ENCODE measurements at regions not wholly inside any gene's neighbourhood (a gene's known extent, or its start where the extent isn't known, plus 50 kb on each side); places are given as distances from the start of the nearest gene placed in this dataset.

DNA sequence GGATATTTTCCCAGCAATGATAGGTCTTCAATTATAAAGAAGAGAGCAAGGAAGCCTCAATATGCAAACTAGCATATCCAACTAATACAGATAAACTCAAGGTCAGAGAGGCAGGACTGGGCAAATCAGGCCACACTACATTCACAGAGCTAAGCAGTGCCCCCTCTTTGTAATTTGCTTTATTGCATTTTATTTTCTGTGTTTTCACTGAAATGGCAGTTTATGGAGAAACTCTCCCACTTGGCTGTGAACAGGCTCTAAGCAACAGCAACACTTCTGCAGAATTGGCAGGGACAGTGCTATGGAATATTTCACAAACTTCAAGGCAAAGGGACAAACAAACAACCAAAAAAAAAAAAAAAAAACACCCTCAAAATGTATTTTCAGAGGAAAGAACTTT, 93.4 kb upstream of the SOD1 start:
- no peak for DNase-seq (ENCODE audit: low read depth)

DNA sequence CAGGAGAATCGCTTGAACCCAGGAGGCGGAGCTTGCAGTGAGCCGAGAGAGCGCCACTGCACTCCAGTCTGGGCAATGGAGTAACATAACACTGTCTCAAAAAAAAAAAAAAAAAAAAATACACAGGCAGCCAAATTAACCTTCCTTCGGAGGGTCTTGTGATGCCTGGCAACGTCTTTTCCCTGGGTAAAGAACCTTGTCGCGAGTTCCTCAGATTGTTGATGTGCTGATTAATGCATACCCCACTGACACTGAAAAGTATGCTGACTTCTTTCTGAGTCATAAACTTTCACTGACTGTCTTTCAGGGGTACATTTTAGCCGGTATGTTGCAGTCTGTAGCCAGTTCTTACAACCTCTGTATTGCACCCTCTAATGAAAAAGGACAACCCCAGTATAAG, 95.1 kb upstream of the SOD1 start:
- no peak for DNase-seq (ENCODE audit: low read depth)

DNA sequence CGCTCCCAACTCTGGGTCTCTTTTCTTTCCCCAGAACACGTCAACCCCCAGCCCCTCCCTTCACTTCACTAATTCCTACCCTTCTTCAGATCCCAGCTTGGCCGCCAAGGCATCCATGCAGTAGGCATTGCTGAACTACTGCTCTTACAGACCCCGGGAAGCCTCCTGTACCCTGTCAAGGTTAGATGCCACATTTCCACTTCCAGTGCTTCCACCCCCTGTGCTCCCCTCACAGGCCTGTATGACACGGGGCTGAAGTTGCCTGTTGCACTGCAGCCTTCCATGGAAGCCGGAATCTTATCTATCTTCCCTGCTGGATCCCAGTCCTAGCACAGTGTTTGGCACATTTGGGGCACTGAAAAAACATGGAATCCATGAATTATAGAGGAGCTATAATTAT, 99.0 kb upstream of the SOD1 start:
- no peak for DNase-seq (ENCODE audit: low read depth)

DNA sequence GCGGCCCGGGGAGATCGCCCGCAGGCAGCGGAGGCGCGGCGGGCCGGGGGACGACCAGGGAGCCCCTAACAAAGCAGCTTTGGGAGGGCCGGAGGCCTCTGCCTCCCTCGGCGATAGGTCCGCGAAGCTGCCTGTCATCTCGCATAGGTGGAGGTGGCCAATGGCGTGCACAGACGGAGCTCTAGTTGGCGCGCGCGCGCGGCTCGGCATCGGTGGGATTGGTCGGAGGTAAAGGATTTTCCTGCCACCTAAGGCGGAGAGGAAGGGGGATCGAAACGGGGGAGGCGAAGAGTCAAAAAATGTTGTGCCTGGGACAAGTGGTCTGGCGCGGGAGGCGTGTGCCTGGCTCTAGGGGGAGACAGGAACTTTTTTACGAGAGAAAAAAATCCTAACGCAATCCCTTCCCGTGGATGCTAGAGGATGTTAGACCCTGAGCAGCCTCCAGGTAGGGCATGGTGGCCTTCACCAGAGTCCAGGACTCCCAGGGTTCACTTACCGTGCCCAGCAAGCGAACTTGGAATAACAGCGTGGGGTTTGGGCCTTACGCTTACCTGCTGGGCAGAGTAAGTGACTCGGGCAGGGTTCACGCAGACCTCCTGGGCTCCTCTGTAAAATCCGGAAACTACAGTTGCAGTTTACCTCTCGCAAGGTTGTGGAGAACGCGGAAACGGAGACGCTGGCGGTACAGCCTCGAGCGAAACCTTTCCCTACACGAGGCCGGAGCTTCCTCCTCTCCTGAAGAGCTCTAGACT, 99.9 kb upstream of the SOD1 start:
- peak; percentile 86 for DNase-seq (ENCODE audit: low read depth)

DNA sequence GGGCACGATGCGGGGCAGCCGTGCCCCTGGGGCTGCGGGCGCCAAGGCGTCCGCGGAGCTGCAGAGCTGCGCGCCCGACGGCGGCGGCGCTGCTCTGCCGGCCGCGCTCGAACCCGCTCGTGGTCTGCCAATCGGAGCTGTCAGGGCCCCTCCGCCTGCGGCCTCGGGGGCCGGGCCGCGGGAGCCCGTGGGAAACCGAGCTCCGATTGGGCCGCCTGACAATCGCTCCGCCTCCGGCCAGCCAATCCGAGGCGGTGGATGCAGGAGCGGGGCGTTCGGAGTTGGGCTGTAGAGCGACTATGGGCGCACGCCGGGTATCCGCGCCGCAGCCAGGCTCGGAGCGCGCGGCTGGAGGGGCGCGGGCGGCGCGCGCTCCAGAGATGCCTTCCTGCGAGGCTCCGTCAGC, 100.5 kb upstream of the SOD1 start:
- peak; percentile 72 for DNase-seq (ENCODE audit: low read depth)

DNA sequence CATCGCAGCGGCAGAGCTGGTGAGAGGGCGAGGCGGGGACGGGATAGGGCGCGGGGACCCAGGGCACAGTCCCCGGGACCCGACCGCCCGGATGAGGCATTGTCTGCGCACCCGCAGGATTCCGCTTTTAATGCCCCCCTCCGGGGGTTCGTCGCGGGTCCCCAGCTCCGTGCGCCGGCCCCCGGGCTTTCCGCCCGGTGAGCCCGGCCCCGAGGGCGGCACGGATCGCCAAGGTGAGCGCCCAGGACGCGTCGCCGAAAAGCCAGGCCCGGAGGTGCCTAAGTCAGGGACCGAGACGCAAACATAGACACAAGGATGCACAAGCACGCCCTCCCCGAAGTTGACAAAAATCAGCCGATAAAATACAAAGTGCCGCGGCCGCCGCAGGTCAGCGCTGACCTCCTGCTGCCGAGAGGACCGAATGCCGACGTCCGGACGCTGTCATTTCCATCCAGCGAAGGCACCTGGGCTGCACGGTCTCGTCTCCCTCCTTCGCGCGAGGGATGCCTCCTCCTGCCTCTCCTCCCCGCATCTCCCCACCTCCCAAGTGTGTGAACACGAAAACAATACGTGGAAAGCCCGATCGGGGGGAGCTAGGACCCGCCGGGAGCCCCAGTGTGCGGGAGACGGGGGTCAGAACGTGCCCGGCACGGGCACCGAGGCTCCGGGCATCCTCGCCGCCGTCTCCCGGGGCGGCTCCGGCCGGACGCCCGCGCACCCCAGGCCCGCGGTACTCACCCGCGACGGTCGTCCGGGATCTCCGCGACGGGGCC, 101.1 kb upstream of the SOD1 start:
- DNase-seq (ENCODE audit: low read depth) = no peak

DNA sequence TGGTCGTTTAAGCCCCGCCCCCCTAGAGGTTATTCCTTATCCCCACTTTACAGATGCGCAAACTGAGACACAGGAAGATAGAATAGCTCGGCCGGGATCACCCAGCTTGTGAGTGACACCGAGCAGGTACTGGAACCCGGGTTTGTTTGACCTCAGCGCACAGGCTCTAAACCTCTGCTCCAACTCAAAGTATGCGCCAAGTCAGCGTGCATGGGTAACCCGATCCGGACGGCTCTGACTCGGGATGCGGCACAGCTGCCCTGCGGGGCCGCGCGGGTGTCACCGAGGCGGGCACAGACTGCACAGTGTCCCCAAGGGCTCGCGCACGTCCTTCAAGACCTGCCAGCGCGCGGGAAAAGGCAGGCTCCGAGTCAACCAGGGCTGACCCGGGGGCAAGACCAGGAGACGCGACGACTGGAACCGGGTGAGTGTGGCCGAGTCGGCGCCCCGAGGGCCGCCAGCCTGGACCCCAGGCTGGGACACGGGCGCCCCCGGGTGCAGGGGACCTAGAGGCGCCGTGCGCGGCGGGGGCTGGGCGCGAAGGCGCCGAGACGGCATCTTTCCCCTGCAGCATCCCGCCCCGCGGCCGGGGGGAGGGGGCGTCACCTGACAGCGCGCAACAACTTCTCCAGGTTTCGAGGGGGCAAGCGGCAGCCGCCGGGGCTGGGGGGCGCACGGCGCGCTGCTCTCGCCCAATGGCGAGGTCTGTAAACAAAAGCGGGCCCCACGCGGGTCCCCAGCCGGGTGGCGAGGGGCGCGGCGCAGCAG, 101.9 kb upstream of the SOD1 start:
- DNase-seq (ENCODE audit: low read depth) = no peak

DNA sequence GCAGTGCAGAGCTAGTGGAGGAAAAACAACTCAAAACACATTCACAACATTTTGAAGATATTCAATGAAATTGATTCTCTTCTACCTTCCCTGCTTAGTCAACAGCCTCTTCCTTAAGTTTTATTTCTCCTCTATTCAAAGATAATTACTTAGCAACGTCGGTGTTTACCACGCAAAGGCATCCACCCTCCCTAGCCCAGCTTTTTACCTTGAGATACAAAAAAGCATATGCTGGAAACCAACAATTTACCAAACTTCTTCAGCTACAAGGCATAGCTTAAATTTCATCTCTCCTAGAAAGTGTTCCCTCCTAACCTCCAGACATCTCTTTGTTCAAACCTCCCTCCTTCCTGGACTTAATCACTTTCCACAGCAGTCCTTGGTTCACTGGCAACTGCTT, 102.8 kb upstream of the SOD1 start:
- DNase-seq (ENCODE audit: low read depth) = no peak

DNA sequence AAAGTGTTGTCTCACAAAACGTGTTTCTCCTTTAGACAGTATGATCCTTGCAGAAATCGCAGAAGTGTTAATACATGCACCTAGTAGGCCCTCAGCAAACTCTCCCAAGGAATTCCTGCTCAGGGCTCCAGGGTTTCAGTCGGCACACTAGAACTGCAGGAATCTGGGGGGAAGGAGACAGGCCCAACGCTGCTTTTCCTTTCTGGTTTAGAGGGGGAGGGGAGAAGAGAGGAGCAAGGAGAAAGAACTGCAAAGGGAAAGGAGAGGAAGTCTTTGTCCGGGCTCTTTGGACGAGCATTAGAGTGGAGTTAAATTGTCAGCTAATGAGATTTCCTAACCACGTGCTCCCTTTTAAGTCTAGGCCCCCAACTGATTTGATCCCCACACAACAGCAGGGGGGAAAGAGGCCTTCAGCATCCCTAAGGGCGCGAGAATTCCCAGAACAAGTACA, 103.7 kb upstream of the SOD1 start:
- DNase-seq (ENCODE audit: low read depth) = no peak

DNA sequence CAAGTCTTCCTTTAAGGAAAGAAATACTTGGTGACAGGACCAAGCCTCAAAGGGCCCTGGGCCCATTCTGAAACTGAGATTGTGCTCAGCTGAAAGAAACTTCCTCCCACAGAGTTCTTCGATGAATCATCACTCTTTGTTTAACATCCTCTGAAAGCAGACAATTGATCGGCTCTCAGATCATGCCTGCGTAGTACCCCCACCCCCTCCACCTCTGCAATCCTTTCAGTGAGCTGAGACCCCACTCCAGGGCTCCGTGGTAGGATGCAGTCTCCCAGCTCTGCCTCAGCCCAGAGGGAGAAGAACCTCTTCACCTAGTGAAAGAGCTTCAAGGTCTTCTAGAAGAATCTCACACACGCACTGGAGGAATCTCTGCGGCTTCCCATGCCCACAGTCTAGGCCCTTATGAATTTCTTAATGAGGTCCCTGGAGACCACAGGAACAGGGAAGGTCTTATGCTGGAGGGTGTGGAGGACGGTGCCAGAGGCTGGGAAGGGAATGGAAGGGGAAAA, 104.9 kb upstream of the SOD1 start:
- DNase-seq (ENCODE audit: low read depth) = no peak

DNA sequence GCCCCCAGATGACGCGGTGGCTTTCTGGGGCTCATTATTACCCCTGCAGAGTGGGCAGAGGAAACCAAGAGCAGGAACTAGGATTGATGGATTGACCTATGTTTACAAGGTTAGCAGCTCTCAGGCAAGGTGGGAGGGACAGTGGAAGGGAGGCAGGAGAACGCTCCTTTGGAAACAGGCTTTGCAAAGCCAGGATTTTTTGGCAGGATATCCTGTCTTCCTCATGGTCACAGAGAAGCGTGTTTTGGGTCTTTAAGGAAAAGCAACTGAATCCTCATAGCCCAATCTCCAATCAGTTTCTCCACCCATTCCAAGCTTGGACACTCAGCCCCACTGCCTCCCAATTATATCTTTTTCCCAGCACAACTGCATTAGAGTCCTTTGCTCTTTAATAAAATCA, 105.6 kb upstream of the SOD1 start:
- no peak for DNase-seq (ENCODE audit: low read depth)

DNA sequence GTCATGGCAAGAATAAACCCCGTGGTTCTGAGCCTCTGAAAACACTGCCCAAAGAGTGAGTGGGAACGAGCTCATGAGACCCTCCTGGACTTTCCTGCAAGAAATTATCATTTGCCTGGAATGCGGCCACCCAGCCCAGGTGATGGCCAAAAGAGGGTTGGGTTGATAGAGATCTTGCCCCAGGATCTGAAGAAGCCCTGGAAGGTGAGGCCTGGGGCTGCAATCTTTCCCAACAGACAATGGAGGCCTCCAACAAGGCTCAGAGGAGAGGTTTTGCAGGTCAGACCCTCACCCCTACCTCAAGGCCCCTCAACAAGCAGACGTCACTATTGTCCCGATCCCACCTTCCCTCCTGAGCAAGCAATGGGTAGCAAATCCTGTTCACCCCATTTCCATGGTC, 106.0 kb upstream of the SOD1 start:
- DNase-seq (ENCODE audit: low read depth) = no peak

DNA sequence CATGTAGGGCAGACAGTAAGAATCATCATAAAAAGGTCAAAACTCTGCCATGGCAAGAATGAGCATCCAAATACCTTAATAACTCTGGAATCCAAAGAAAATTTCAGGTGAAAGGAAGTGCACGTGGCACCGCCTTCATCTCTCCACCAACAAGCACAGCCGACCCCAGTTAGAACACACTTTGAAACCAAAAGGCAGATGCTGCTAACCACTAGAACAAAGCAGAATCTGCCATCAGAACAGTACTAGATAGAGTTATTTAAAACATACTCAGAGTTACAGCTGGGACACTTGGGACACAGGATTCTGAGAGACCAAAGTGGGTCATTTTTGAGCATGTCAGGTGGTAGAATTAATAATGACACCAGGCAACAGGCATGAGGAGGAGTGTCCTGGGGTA, 106.7 kb upstream of the SOD1 start:
- no peak for DNase-seq (ENCODE audit: low read depth)

DNA sequence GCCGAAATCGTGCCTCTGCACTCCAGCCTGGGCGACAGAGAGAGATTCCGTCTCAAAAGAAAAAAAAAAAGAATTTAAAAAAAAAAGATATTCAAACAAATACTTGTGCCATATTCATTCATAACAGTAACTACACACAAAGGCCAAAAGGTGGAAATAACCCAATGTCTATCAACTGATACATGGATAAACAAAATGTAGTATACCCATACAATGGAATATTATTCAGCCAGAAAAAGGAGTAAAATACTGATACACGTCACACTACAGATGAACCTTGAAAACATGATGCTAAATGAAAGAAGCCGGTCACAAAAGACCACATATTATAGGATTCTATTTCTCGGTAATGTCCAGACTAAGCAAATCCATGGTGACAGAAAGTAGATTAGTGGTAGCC, 109.4 kb upstream of the SOD1 start:
- no peak for DNase-seq (ENCODE audit: low read depth)

DNA sequence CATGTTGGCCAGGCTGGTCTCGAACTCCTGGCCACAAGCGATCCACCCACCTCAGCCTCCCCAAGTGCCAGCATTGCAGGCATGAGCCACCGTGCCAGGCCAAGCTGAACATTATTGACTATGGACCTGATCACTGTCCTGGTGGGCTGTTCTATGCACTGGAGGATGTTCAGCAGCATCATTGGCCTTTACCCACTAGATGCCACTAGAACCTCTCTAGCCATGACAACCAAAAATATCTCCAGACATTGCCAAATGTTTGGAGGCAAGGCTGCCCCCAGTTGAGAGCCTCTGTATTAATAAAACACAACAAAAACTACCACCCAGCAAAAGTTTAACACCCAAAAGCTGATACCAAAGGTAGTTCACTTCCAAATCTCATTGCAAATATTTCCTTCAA, 110.8 kb upstream of the SOD1 start:
- no peak for DNase-seq (ENCODE audit: low read depth)

DNA sequence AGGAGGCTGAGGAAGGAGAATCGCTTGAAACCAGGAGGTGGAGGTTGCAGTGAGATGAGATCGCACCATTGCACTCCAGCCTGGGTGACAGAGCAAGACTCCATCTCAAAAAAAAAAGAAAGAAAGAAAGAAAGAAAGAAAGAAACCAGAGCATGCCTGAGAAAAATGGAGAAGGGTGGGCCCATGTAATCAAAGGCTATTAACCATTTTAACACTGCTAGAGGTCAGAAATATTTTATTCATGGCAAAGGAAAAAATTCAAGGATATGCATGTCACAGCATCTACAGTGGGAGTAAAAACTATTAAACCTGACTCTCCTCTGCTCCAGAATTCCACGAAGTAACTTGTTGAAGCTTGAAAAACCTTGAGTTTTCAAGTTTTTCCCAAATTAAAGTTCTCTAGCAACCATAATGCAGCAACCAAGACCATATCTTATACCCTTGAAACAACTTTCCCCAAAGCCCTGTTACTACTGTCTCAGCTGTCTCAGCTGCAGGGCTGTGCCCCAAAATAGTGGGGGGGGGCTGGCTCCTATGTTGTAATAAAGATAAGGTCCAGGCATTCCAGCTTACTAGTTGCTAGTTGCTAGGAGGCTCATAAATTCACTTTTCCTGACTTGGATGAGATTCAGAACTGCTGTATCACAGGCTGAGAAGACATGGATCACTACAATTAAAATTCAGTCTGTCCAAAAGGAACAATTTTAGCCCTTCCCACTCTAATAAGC, 112.9 kb upstream of the SOD1 start:
- no peak for DNase-seq (ENCODE audit: low read depth)

DNA sequence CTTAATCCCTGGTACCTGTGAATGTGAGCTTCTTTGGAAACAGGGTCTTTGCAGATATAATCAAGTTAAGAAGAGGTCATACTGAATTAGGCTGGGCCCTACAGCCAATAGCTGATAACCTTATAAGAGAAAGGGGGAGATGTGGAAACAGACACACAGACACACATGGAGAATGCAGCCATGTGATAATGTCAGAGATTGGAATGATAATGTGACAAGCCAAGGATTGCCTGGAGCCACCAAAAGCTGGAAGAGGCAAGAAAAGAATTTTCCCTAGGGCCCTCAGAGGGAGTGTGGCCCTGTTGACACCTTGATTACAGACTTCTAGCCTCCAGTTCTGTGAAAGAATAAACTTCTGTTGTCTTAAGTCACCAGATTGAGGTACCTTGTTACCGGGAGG, 114.5 kb upstream of the SOD1 start:
- no peak for DNase-seq (ENCODE audit: low read depth)

DNA sequence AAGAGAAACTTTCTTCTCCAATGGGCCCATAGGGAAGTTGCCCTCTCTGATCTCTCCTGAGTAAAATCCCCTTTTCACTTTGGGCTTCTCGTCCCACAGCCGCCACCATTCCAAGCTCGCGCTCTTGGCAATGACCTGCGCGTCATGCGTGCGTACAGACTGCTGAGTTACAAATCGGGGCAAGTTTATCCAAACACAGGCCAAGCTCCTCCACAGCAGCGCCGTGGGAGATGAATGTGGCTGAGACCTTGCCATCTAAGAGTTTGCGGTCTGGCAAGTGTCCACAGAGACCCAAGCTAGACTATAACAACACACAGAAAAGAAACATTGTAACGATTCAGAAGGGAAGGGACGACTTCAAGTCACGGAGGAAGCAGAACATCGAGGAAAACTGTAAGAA, 116.3 kb upstream of the SOD1 start:
- DNase-seq (ENCODE audit: low read depth) = no peak

DNA sequence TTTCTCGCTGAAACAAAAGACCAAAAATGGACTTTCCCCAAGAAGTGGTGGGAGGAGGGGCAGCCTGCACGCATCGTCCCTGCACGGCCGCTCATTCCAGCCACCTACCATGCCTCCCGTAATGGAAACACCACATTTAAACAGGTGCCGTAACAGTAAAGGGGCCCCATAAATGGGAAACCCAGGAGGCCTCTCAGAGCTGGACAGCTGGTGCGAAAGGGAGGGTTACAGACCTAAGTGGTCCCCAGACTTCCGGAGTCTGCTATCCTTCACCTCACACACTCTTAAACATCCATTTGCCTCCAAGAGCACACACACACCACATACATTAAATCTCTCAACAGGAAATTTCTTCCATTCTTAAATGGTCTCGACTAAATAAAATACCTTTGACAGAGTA, 120.7 kb upstream of the SOD1 start:
- no peak for DNase-seq (ENCODE audit: low read depth)

DNA sequence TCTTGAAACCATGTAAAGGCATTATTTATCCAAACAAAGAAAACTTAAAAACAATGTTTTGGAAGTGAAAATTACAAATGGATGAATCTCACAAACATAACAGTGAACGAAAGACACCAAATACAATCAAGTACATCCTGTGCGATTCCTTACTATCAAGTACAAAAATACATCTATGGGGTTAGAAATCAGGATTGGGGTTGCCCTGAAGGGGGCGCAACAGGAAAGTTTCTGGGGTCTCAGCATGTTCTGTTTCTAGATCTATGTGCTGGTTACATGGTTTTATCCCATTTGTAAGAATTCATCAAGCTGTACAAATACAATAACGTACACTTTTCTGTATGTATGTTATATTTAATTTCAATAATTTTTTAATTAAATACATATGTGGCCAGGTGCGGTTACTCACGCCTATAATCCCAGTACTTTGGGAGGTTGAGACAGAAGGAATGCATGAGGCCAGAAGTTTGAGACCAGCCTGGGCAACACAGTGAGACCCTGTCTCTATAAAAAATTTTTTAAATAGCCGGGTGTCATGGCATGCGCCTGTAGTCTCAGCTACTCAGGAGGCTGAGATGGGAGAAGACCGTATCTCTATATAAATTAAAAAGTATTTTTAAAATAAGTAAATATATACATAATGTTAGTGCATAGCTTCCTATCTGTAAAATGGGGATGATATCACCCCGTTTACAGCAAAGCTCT, 121.5 kb upstream of the SOD1 start:
- DNase-seq (ENCODE audit: low read depth) = no peak

DNA sequence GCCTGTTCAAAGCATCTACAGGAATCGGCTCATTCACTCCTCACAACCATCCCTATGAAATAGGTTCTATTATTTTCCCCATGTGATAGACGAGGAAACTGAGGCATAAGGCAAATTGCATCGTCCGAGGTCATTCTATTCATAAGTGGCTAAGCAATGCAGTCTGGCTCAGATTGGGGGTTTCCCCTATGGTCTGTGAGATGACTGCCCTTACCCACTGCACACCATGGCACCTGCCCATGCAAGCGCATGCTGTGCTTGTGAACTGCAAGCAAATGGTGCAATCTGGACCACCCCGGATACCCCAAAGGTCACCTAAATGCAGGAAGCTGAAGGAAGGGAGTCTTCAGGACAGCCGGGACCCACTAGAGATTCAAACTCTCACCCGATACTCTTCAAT, 123.4 kb upstream of the SOD1 start:
- DNase-seq (ENCODE audit: low read depth) = no peak
